SK-N-SH (cell line): ENCODE measurements at regions not wholly inside any gene's neighbourhood (a gene's known extent, or its start where the extent isn't known, plus 50 kb on each side); places are given as distances from the start of the nearest gene placed in this dataset.

ENCODE experiments used
- CTCF ChIP-seq: fragments of 200-600 bp; sonication (generic); IDR thresholded peaks from 2 replicates; pipeline ENCODE4 v1.6.1; 2017; ENCODE audit warnings: antibody characterized with exemption, mild to moderate bottlenecking, moderate library complexity
- FOXM1 ChIP-seq: IDR thresholded peaks from 2 replicates; pipeline ENCODE4 v1.4.0; 2012; ENCODE audit warnings: low read depth, mild to moderate bottlenecking
- RCOR1 ChIP-seq: fragments of 150-350 bp; IDR thresholded peaks from 2 replicates; pipeline ENCODE4 v1.6.1; 2017; ENCODE audit warnings: antibody characterized with exemption, low read length
- SMC3 ChIP-seq: IDR thresholded peaks from 2 replicates; pipeline ENCODE4 v1.6.1; 2012; ENCODE audit warnings: low read depth, low read length, improper control_type of control experiment
- TAF1 ChIP-seq: IDR thresholded peaks from 2 replicates; pipeline ENCODE4 v1.6.1; 2012; ENCODE audit warnings: low read depth, mild to moderate bottlenecking, low read length, moderate library complexity, borderline replicate concordance
- USF1 ChIP-seq: IDR thresholded peaks from 2 replicates; pipeline ENCODE4 v1.4.0; 2012; ENCODE audit warnings: low read depth, borderline replicate concordance

DNA sequence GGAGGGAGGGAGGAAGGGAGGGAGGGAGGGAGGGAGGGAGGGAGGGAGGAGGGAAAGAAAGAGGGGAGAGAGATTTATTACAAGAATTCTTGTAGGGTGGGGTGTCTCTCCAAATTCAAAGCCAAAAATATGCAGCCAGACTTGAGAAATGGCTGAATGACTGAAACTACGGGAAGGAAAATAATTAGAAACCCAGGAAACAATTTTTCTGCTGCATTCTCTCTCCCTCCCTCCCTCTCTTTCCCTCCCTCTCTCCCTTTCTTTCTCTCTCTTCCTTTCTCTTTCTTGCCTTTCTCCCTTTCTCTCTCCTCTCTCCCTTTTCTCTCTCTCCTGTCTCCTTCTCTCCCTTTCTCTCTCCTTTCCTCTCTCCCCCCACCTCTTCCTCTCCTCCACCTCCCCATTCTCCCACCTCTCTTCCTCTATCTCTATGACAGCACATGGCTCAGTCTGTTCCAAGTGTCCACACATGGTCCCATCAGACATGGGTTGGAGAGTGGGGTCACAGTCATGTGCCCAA lies 218.7 kb downstream of the C1D start:
- TF ChIP-seq RCOR1 (no peak), SMC3 (no peak), TAF1 (no peak), CTCF (no peak), FOXM1 (no peak), USF1 (no peak)
